IMR-90 (cell line): ENCODE measurements at regions not wholly inside any gene's neighbourhood (a gene's known extent, or its start where the extent isn't known, plus 50 kb on each side); places are given as distances from the start of the nearest gene placed in this dataset.

Experiments
- ATAC-seq: fragments of 200-7000 bp; cut with Tn5 transposase; 2 replicates; pipeline ENCODE4 v1.9.1; 2020; ENCODE audit warnings: low read depth, mild to moderate bottlenecking, moderate library complexity
- BruUV-seq: library from RNA; stranded (reverse); fragments of 400-500 nt; replicated peaks from 2 replicates; lab custom pipeline; 2021; lab: Mats Ljungman, UMichigan
- CTCF ChIA-PET: fragments of 300-600 bp; formaldehyde crosslinking; extraction: SDS; loops from one replicate; lab custom pipeline; 2021; ENCODE audit warnings: antibody characterized with exemption; lab: Yijun Ruan, JAX
- POLR2A ChIA-PET: fragments of 300-600 bp; sonication (Branson Sonifier 250); formaldehyde crosslinking; loops from one replicate; lab custom pipeline; 2022; ENCODE audit warnings: antibody characterized with exemption; ENCODE audit not compliant: unreplicated experiment; lab: Charles Lee
- DNase-seq: peaks from one replicate; pipeline ENCODE4 v3.0.0; 2013
- H2AFZ ChIP-seq: replicated peaks from 2 replicates; pipeline ENCODE3; 2013; ENCODE audit warnings: low read length, mild to moderate bottlenecking; ENCODE audit not compliant: poor library complexity
- H2AK5ac ChIP-seq: 2 replicates; pipeline ENCODE4 v1.6.1; 2013; ENCODE audit warnings: low read depth, low read length, inconsistent platforms
- H2AK9ac ChIP-seq: replicated peaks from 2 replicates; pipeline ENCODE3; 2013; ENCODE audit warnings: mild to moderate bottlenecking, low read depth, low read length, moderate library complexity; ENCODE audit not compliant: poor library complexity
- H2BK120ac ChIP-seq: 2 replicates; pipeline ENCODE4 v1.6.1; 2013; ENCODE audit warnings: low read depth, low read length, inconsistent platforms
- H2BK15ac ChIP-seq: 3 replicates; pipeline ENCODE4 v1.6.1; 2013; ENCODE audit warnings: low read depth, low read length, inconsistent platforms
- H2BK20ac ChIP-seq: 2 replicates; pipeline ENCODE4 v1.6.1; 2013; ENCODE audit warnings: low read depth, mild to moderate bottlenecking, inconsistent platforms, low read length, moderate library complexity
- H2BK5ac ChIP-seq: 2 replicates; pipeline ENCODE4 v1.6.1; 2013; ENCODE audit warnings: mild to moderate bottlenecking, low read depth, low read length, inconsistent platforms; ENCODE audit not compliant: poor library complexity, severe bottlenecking
- H3K14ac ChIP-seq: replicated peaks from 2 replicates; pipeline ENCODE4 v1.6.1; 2013; ENCODE audit warnings: low read depth, low read length, inconsistent platforms
- H3K18ac ChIP-seq: 2 replicates; pipeline ENCODE4 v1.6.1; 2013; ENCODE audit warnings: low read depth, low read length, control low read depth
- H3K23ac ChIP-seq: 2 replicates; pipeline ENCODE4 v1.6.1; 2013; ENCODE audit warnings: low read depth, low read length, inconsistent platforms
- H3K27ac ChIP-seq: 2 replicates; pipeline ENCODE4 v1.5.1; 2013; ENCODE audit warnings: mild to moderate bottlenecking, control low read depth, low read length; ENCODE audit not compliant: insufficient read depth
- H3K27me3 ChIP-seq: 2 replicates; pipeline ENCODE4 v1.6.1; 2013; ENCODE audit warnings: low read length; ENCODE audit not compliant: control insufficient read depth, insufficient read depth
- H3K36me3 ChIP-seq: 2 replicates; pipeline ENCODE4 v1.6.1; 2013; ENCODE audit warnings: low read length, mixed read lengths; ENCODE audit not compliant: control insufficient read depth, insufficient read depth
- H3K4ac ChIP-seq: 2 replicates; pipeline ENCODE4 v1.6.1; 2013; ENCODE audit warnings: low read depth, low read length, inconsistent platforms
- H3K4me1 ChIP-seq: 2 replicates; pipeline ENCODE4 v1.6.1; 2013; ENCODE audit warnings: low read length, mixed read lengths; ENCODE audit not compliant: control insufficient read depth, insufficient read depth
- H3K4me2 ChIP-seq: 2 replicates; pipeline ENCODE4 v1.6.1; 2013; ENCODE audit warnings: low read depth, mild to moderate bottlenecking, control low read depth, low read length, moderate library complexity
- H3K4me3 ChIP-seq: 2 replicates; pipeline ENCODE4 v1.5.1; 2013; ENCODE audit warnings: low read depth, mild to moderate bottlenecking, control low read depth, low read length, moderate library complexity; ENCODE audit not compliant: insufficient read depth
- H3K56ac ChIP-seq: 2 replicates; pipeline ENCODE4 v1.6.1; 2013; ENCODE audit warnings: low read length, inconsistent platforms; ENCODE audit not compliant: insufficient read depth; ENCODE audit errors: extremely low read depth
- H3K79me1 ChIP-seq, 2 experiments: 2 replicates each; pipeline ENCODE4 v1.6.1; 2013; ENCODE audit warnings: low read length in 2 of 2, inconsistent platforms in 1 of 2, low read depth in 1 of 2
- H3K9ac ChIP-seq: 2 replicates; pipeline ENCODE4 v1.6.1; 2013; ENCODE audit warnings: low read depth, low read length, control low read depth
- H3K9me1 ChIP-seq: 2 replicates; pipeline ENCODE4 v1.6.1; 2013; ENCODE audit warnings: low read length, inconsistent platforms; ENCODE audit not compliant: insufficient read depth
- H3K9me3 ChIP-seq: 2 replicates; pipeline ENCODE4 v1.6.1; 2013; ENCODE audit warnings: low read length; ENCODE audit not compliant: control insufficient read depth, insufficient read depth
- H4K20me1 ChIP-seq: 2 replicates; pipeline ENCODE4 v1.6.1; 2013; ENCODE audit warnings: low read length, inconsistent platforms; ENCODE audit not compliant: insufficient read depth
- H4K5ac ChIP-seq: 2 replicates; pipeline ENCODE4 v1.6.1; 2013; ENCODE audit warnings: mild to moderate bottlenecking, low read depth, low read length, control low read depth
- H4K8ac ChIP-seq, 2 experiments: 2 replicates each; pipeline ENCODE4 v1.6.1; 2013; ENCODE audit warnings: low read depth in 2 of 2, low read length in 2 of 2, control low read depth in 1 of 2, inconsistent platforms in 1 of 2
- H4K91ac ChIP-seq: 2 replicates; pipeline ENCODE4 v1.6.1; 2013; ENCODE audit warnings: low read depth, low read length, inconsistent platforms; ENCODE audit not compliant: insufficient read depth
- CEBPB ChIP-seq: IDR thresholded peaks from 2 replicates; pipeline ENCODE4 v1.6.1; 2012; ENCODE audit warnings: low read depth, low read length, improper control_type of control experiment
- NFE2L2 ChIP-seq: fragments of 150-350 bp; IDR thresholded peaks from 2 replicates; pipeline ENCODE4 v1.6.1; 2016; ENCODE audit warnings: low read depth, mild to moderate bottlenecking, low read length
- WGBS, 2 experiments: methylation state at CpG; one replicate each; pipeline versions ENCODE4 v1.1.5 to v1.1.7; 2013; ENCODE audit warnings: missing lambda C conversion rate in 2 of 2; ENCODE audit not compliant: insufficient read length in 1 of 2; ENCODE audit errors: extremely low coverage in 2 of 2; 5-methylcytosine and 5-hydroxymethylcytosine counted together
- dilution Hi-C: fragments of 300-500 bp; cut with HindIII; formaldehyde crosslinking; loops from one replicate; pipeline ENCODE4 v1.14.3; 2018; ENCODE audit warnings: low sequenced_read_pairs; ENCODE audit not compliant: unreplicated experiment
- in situ Hi-C: fragments of 300-500 bp; cut with MboI; formaldehyde crosslinking; loops from 3 replicates; pipeline ENCODE4 v1.14.3; 2019; ENCODE audit warnings: low sequenced_read_pairs, inconsistent platforms, mixed read lengths
- intact Hi-C: fragments of 100-400 bp; cut with micrococcal nuclease; formaldehyde crosslinking; loops from 2 replicates; pipeline ENCODE4 v1.10.0; 2022

DNA sequence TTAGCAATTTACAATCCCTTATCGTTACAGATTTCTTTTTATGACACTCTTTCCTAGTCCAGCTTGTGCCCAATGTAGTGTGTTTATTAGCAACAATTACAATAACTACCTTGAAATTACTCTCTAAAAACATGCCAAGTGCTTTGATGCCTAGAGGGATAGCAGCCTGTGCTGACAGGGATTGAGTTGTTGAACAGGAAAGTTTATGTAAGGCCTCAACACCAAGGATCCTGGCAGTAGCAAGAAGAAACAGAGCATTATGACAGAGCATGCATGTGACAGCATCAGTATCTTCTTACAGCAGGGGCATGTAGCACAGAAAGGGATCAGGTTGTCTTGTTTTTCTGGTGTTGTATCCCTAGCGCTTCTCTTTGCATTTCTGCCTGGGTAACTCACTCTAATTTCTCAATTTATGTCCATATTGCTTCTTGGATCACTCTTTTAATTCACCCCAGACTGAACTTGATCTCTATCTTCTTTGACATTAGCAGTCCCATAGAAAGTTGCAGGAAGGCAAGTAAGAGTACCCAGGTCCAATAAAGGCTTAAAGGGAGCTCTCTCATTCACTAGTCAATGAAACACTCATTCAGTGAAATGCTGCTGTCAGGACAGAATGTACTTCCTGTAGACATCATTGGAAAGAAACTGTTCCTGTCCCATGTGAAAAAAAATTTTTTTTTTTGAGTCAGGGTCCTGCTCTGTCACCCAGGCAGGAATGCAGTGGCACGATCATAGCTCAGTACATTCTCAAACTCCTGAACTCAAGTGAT, 220.0 kb upstream of the GRIP1 start:
- Histone ChIP-seq H2BK15ac (no peak overlapping the region), H4K20me1 (no peaks in the 10 kb centered on the region), H2AK5ac (no peak overlapping the region), H3K27me3 (no peaks in the 10 kb centered on the region), H3K4ac (no peak overlapping the region), H3K4me3 (no peak overlapping the region), H2BK20ac (no peak overlapping the region), H2BK120ac (no peak overlapping the region), H3K14ac (no peak overlapping the region), H2AFZ (no peak overlapping the region), H3K36me3 (no peaks in the 10 kb centered on the region), H3K4me1 (no peaks in the 10 kb centered on the region), H3K79me1 (no peaks in the 10 kb centered on the region), H2BK5ac (no peak overlapping the region), H3K9ac (no peak overlapping the region), H4K8ac (no peak overlapping the region), H3K18ac (no peak overlapping the region), H3K56ac (no peak overlapping the region), H3K27ac (no peak overlapping the region), H4K5ac (no peak overlapping the region), H3K23ac (no peak overlapping the region), H4K91ac (no peak overlapping the region), H3K9me1 (no peaks in the 10 kb centered on the region), H2AK9ac (no peak overlapping the region), H3K9me3 (no peaks in the 10 kb centered on the region), H3K4me2 (no peak overlapping the region)
- intact Hi-C loops (no loop called here), in situ Hi-C loops (no loop called here), dilution Hi-C loops (no loop called here)
- ChIA-PET CTCF (no interaction called here), POLR2A (no interaction called here)
- no peak for TF ChIP-seq CEBPB
- TF ChIP-seq NFE2L2: no peak
- no peak for ATAC-seq
- WGBS, 2 experiments: no CpG with 5 or more reads among the region's 3 CpGs
- no TSS peak for BruUV-seq
- no peak for DNase-seq
